ENCODE measurements at regions not wholly inside any gene's neighbourhood (a gene's known extent, or its start where the extent isn't known, plus 50 kb on each side); places are given as distances from the start of the nearest gene placed in this dataset.

DNA sequence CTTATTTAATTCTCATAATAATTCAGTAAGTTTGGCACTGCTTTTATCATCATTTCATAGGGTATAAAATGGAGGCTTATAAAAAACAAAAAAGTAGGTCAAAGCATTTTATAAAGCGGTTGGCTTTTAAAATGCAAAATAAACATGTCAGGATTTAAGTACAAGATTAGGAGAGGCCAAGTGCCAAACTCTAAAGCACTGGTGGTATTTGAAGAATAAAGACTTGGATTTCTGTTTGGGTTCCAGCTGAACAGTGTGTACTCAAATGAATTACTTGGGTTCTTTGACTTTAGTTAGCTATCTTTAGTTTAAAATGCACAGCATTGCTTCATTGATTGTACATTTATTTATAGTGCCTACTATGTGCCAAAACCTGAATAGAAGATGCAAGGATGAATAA, 966.6 kb upstream of the SEL1L start:
- Mint-ChIP-seq H3K36me3 (no peaks in the 10 kb centered on the region), H3K27me3 (ENCODE audit: low read depth in 3 of 3) (no peaks in the 10 kb centered on the region), H3K9me3 (peaks cover 0 to 2% (median 0%) of the 10 kb centered on the region in 7 donors), H3K4me3 (no peak overlapping the region), H3K4me1 (no peaks in the 10 kb centered on the region), H3K27ac (no peak overlapping the region)
- no peaks in the 10 kb centered on the region for H3K9me3 ChIP-seq (replicated peaks in 1 of 2; ENCODE audit: control insufficient read depth in 1 of 2, insufficient read depth in 1 of 2, low read length in 2 of 2)
- no peaks in the 10 kb centered on the region for H3K4me1 ChIP-seq (ENCODE audit: control insufficient read depth in 1 of 2, insufficient read depth in 2 of 2, low read length in 2 of 2)
- H3K4me3 ChIP-seq (replicated peaks in 1 of 3; ENCODE audit: low read depth in 2 of 3, low read length in 3 of 3) = no peak overlapping the region
- 86% methylated on average over 1 of the region's 1 CpG for WGBS (ENCODE audit: insufficient coverage)
- H4K20me1 ChIP-seq (ENCODE audit: insufficient read depth, low read length) = no peaks in the 10 kb centered on the region
- no peaks in the 10 kb centered on the region for H3K79me2 ChIP-seq (ENCODE audit: insufficient read depth, low read length)
- H3K27me3 ChIP-seq (ENCODE audit: control insufficient read depth in 2 of 2, insufficient read depth in 2 of 2, low read length in 2 of 2) = no peaks in the 10 kb centered on the region
- H2AFZ ChIP-seq (ENCODE audit: insufficient read depth, low read depth, low read length, poor library complexity, severe bottlenecking) = no peak overlapping the region
- intact Hi-C loops (cut with micrococcal nuclease) = no loop called here
- TF ChIP-seq, protein P1, sequence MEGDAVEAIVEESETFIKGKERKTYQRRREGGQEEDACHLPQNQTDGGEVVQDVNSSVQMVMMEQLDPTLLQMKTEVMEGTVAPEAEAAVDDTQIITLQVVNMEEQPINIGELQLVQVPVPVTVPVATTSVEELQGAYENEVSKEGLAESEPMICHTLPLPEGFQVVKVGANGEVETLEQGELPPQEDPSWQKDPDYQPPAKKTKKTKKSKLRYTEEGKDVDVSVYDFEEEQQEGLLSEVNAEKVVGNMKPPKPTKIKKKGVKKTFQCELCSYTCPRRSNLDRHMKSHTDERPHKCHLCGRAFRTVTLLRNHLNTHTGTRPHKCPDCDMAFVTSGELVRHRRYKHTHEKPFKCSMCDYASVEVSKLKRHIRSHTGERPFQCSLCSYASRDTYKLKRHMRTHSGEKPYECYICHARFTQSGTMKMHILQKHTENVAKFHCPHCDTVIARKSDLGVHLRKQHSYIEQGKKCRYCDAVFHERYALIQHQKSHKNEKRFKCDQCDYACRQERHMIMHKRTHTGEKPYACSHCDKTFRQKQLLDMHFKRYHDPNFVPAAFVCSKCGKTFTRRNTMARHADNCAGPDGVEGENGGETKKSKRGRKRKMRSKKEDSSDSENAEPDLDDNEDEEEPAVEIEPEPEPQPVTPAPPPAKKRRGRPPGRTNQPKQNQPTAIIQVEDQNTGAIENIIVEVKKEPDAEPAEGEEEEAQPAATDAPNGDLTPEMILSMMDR (IDR thresholded peaks at IDR 0.05) = no peak
- no peak overlapping the region for H3K9ac ChIP-seq (ENCODE audit: insufficient read depth, low read length, poor library complexity, severe bottlenecking)
- DNase-seq = no peak
- H3K27ac ChIP-seq (ENCODE audit: low read depth in 1 of 2, low read length in 2 of 2) = no peak overlapping the region
- no peak overlapping the region for H3K4me2 ChIP-seq (replicated peaks; ENCODE audit: extremely low read depth, low read length, poor library complexity, severe bottlenecking)
- no peaks in the 10 kb centered on the region for H3K36me3 ChIP-seq (replicated peaks in 1 of 2; ENCODE audit: control insufficient read depth in 1 of 2, insufficient read depth in 2 of 2, low read length in 2 of 2)

DNA sequence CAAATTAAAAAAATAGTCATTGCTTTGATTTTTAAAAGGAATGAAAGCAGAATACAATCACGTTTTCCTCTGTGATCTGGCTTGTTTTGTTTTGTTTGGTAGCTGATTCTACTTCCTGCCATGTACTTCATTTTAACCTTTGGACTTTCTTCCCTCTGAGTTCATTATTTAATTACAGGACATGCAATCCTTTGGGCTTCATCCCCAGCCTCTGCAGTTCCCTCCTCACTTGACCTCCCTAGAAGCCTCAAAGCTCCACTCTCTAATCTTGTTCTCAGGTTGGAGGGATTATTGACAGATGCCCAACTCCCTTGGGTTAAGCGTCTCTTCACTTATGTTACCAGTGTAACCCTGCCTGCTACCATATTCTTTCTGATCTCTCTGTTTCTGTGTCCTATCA, 967.9 kb upstream of the SEL1L start:
- H3K4me3 Mint-ChIP-seq = no peak overlapping the region
- no CpG with 5 or more reads among the region's 2 CpGs for WGBS (ENCODE audit: insufficient coverage)

More for the DNA sequence above, 967.9 kb upstream of the SEL1L start:
- no peaks in the 10 kb centered on the region for H3K27me3 Mint-ChIP-seq (ENCODE audit: low read depth in 3 of 3)
- intact Hi-C loops (cut with micrococcal nuclease) = no loop called here
- H3K36me3 ChIP-seq (replicated peaks in 1 of 2; ENCODE audit: control insufficient read depth in 1 of 2, insufficient read depth in 2 of 2, low read length in 2 of 2) = no peaks in the 10 kb centered on the region
- no peak overlapping the region for H3K4me3 ChIP-seq (replicated peaks in 1 of 3; ENCODE audit: low read depth in 2 of 3, low read length in 3 of 3)
- H3K4me1 Mint-ChIP-seq = no peaks in the 10 kb centered on the region
- H3K27me3 ChIP-seq (ENCODE audit: control insufficient read depth in 2 of 2, insufficient read depth in 2 of 2, low read length in 2 of 2) = no peaks in the 10 kb centered on the region
- DNase-seq = no peak
- no peak overlapping the region for H3K27ac ChIP-seq (ENCODE audit: low read depth in 1 of 2, low read length in 2 of 2)
- no peaks in the 10 kb centered on the region for H3K79me2 ChIP-seq (ENCODE audit: insufficient read depth, low read length)
- no peak overlapping the region for H3K4me2 ChIP-seq (replicated peaks; ENCODE audit: extremely low read depth, low read length, poor library complexity, severe bottlenecking)
- H2AFZ ChIP-seq (ENCODE audit: insufficient read depth, low read depth, low read length, poor library complexity, severe bottlenecking) = no peak overlapping the region
- peak overlapping the region in 1 of 7 donors; percentile 0 for H3K27ac Mint-ChIP-seq
- no peak overlapping the region for H3K9ac ChIP-seq (ENCODE audit: insufficient read depth, low read length, poor library complexity, severe bottlenecking)
- TF ChIP-seq, protein P1 (IDR thresholded peaks at IDR 0.05) = no peak
- no peaks in the 10 kb centered on the region for H3K36me3 Mint-ChIP-seq
- no peaks in the 10 kb centered on the region for H3K9me3 ChIP-seq (replicated peaks in 1 of 2; ENCODE audit: control insufficient read depth in 1 of 2, insufficient read depth in 1 of 2, low read length in 2 of 2)
- H3K9me3 Mint-ChIP-seq = peaks cover 0 to 2% (median 0%) of the 10 kb centered on the region in 7 donors
- no peaks in the 10 kb centered on the region for H4K20me1 ChIP-seq (ENCODE audit: insufficient read depth, low read length)
- no peaks in the 10 kb centered on the region for H3K4me1 ChIP-seq (ENCODE audit: control insufficient read depth in 1 of 2, insufficient read depth in 2 of 2, low read length in 2 of 2)

All from CD14-positive monocyte (primary cell).